ENCODE measurements at regions not wholly inside any gene's neighbourhood (a gene's known extent, or its start where the extent isn't known, plus 50 kb on each side); places are given as distances from the start of the nearest gene placed in this dataset.
"Not testable (repeated sequence)": the region's sequence is repeated elsewhere in the genome, so short reads cannot be mapped to it uniquely, and the experiment has no call there.

DNA sequence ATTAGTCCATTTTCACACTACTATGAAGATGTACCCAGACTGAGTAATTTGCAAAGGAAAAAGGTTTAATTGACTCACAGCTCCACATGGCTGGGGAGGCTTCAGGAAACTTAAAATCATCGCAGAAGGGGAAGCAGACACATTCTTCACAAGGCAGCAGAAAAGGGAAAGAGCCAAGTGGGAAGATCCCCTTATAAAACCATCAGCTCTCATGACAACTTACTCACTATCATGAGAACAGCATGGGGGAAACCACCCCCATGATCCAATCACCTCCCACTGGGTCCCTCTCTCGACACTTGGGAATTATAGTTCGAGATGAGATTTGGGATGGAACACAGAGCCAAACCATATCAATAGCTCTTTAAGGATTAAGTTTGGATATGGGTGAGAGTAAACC is 246.1 kb upstream of the CYRIA start:
- H3K9ac ChIP-seq (ENCODE audit: low read length in 3 of 3), result no peak overlapping the region
- H3K9me3 ChIP-seq (ENCODE audit: control insufficient read depth in 2 of 3, insufficient read depth in 1 of 3, low read length in 3 of 3), result no peaks in the 10 kb centered on the region
- TF ChIP-seq, protein P1, sequence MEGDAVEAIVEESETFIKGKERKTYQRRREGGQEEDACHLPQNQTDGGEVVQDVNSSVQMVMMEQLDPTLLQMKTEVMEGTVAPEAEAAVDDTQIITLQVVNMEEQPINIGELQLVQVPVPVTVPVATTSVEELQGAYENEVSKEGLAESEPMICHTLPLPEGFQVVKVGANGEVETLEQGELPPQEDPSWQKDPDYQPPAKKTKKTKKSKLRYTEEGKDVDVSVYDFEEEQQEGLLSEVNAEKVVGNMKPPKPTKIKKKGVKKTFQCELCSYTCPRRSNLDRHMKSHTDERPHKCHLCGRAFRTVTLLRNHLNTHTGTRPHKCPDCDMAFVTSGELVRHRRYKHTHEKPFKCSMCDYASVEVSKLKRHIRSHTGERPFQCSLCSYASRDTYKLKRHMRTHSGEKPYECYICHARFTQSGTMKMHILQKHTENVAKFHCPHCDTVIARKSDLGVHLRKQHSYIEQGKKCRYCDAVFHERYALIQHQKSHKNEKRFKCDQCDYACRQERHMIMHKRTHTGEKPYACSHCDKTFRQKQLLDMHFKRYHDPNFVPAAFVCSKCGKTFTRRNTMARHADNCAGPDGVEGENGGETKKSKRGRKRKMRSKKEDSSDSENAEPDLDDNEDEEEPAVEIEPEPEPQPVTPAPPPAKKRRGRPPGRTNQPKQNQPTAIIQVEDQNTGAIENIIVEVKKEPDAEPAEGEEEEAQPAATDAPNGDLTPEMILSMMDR (IDR thresholded peaks at IDR 0.05; ENCODE audit: borderline replicate concordance, extremely low read depth, insufficient read depth), result no peak
- H3K4me1 ChIP-seq (ENCODE audit: control insufficient read depth in 2 of 3, insufficient read depth in 2 of 3, low read depth in 1 of 3, low read length in 3 of 3), result no peaks in the 10 kb centered on the region
- DNase-seq (no peak), FAIRE-seq (no peak)
- no peak overlapping the region for H3K27ac ChIP-seq (ENCODE audit: low read depth in 2 of 2, low read length in 2 of 2)
- no peak overlapping the region for H3K4me3 ChIP-seq (ENCODE audit: low read length in 3 of 3)
- no peaks in the 10 kb centered on the region for H3K36me3 ChIP-seq (ENCODE audit: control insufficient read depth in 2 of 3, insufficient read depth in 3 of 3, low read length in 3 of 3)
- intact Hi-C loops (cut with DNase I), result no loop called here
- no peaks in the 10 kb centered on the region for H3K27me3 ChIP-seq (ENCODE audit: control insufficient read depth, insufficient read depth, low read length)

DNA sequence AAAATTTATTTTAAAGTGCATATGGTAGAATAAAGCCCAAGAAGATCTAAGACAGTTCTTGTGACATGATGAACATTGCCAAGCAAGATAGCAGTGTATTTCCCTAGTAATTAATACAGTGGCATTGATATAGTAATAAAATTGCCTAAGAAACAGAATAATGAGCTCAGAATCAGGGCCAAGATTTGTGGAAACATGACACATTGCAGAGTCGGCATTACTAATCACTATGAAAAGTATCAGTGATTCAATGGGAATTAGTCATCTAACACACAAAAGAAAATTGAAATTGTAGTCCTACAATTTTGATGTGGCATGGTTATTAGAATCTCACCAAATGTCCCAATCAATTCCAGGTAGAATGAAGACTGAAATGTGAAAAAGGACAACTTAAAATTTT is 243.0 kb upstream of the CYRIA start:
- intact Hi-C loops (cut with DNase I), result no loop called here
- no peak overlapping the region for H3K9ac ChIP-seq (ENCODE audit: low read length in 3 of 3)

DNA sequence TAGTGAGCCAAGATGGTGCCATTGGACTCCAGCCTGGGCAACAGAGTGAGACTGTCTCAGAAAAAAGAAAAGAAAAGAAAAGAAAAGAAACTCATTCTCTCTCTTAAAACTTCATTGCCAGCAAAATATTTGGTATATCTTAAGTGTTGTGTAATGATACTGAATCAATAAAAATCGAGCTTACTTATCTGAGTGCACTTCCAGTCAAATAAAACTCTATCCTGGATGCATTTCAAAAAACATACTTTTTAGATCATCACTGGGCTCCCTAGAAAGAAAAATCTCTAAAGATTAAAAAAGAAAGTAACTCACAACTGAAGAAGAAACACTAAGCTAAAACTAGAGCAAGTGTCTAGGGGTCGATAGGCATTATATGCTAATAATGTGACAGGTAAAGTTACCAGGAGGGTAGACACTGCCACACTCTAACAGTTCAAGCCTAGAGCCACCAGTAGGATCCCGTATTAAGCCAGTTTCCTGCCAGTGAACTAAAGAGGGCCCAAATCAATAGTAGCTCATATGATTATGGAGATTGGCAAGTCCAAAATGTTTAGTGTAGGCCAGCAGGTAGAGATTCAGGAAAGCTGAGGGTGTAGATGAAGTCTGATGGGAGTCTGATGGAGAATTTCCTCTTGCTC is 242.1 kb upstream of the CYRIA start:
- no peaks in the 10 kb centered on the region for H3K36me3 ChIP-seq (ENCODE audit: control insufficient read depth in 2 of 3, insufficient read depth in 3 of 3, low read length in 3 of 3)
- TF ChIP-seq, protein P1 (IDR thresholded peaks at IDR 0.05; ENCODE audit: borderline replicate concordance, extremely low read depth, insufficient read depth), result no peak
- no peaks in the 10 kb centered on the region for H3K9me3 ChIP-seq (ENCODE audit: control insufficient read depth in 2 of 3, insufficient read depth in 1 of 3, low read length in 3 of 3)
- no peaks in the 10 kb centered on the region for H3K4me1 ChIP-seq (ENCODE audit: control insufficient read depth in 2 of 3, insufficient read depth in 2 of 3, low read depth in 1 of 3, low read length in 3 of 3)
- no peak overlapping the region for H3K4me3 ChIP-seq (ENCODE audit: low read length in 3 of 3)
- no peak for DNase-seq
- no peak for FAIRE-seq
- intact Hi-C loops (cut with DNase I), result no loop called here
- H3K27ac ChIP-seq (ENCODE audit: low read depth in 2 of 2, low read length in 2 of 2), result no peak overlapping the region
- H3K9ac ChIP-seq (ENCODE audit: low read length in 3 of 3), result no peak overlapping the region
- H3K27me3 ChIP-seq (ENCODE audit: control insufficient read depth, insufficient read depth, low read length), result no peaks in the 10 kb centered on the region

More for the DNA sequence above, 243.0 kb upstream of the CYRIA start:
- DNase-seq, result no peak
- TF ChIP-seq, protein P1 (IDR thresholded peaks at IDR 0.05; ENCODE audit: borderline replicate concordance, extremely low read depth, insufficient read depth), result no peak
- no peaks in the 10 kb centered on the region for H3K4me1 ChIP-seq (ENCODE audit: control insufficient read depth in 2 of 3, insufficient read depth in 2 of 3, low read depth in 1 of 3, low read length in 3 of 3)
- H3K4me3 ChIP-seq (ENCODE audit: low read length in 3 of 3), result no peak overlapping the region
- H3K27ac ChIP-seq (ENCODE audit: low read depth in 2 of 2, low read length in 2 of 2), result no peak overlapping the region
- H3K9me3 ChIP-seq (ENCODE audit: control insufficient read depth in 2 of 3, insufficient read depth in 1 of 3, low read length in 3 of 3), result no peaks in the 10 kb centered on the region
- no peaks in the 10 kb centered on the region for H3K27me3 ChIP-seq (ENCODE audit: control insufficient read depth, insufficient read depth, low read length)
- no peaks in the 10 kb centered on the region for H3K36me3 ChIP-seq (ENCODE audit: control insufficient read depth in 2 of 3, insufficient read depth in 3 of 3, low read length in 3 of 3)
- FAIRE-seq, result no peak

DNA sequence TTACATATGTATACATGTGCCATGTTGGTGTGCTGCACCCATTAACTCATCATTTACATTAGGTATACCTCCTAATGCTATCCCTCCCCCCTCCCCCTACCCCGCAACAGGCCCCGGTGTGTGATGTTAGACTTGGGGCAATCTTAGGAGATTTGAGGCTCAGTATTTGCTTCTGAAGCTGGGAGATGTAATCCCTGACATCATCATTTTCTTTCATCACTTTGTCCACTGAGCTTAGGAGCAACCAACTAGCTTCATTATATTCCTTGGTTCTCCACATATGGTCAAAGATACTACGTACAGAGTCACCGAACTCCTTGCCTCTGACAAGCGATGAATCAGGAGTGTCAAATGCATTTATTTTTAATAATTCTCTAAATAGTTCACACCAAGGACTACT is 239.7 kb upstream of the CYRIA start:
- H3K4me1 ChIP-seq (ENCODE audit: control insufficient read depth in 2 of 3, insufficient read depth in 2 of 3, low read depth in 1 of 3, low read length in 3 of 3), result not testable (repeated sequence)

More for the DNA sequence above, 239.7 kb upstream of the CYRIA start:
- intact Hi-C loops (cut with DNase I); H3K36me3 ChIP-seq (ENCODE audit: control insufficient read depth in 2 of 3, insufficient read depth in 3 of 3, low read length in 3 of 3); H3K27ac ChIP-seq (ENCODE audit: low read depth in 2 of 2, low read length in 2 of 2); H3K9me3 ChIP-seq (ENCODE audit: control insufficient read depth in 2 of 3, insufficient read depth in 1 of 3, low read length in 3 of 3); H3K27me3 ChIP-seq (ENCODE audit: control insufficient read depth, insufficient read depth, low read length); H3K9ac ChIP-seq (ENCODE audit: low read length in 3 of 3); FAIRE-seq; H3K4me3 ChIP-seq (ENCODE audit: low read length in 3 of 3); DNase-seq: not testable (repeated sequence)
